Subcutaneous abdominal adipose tissue (tissue), 5 donors: ENCODE measurements at regions not wholly inside any gene's neighbourhood (a gene's known extent, or its start where the extent isn't known, plus 50 kb on each side); places are given as distances from the start of the nearest gene placed in this dataset.

ENCODE experiments used
- H3K27ac ChIP-seq: one replicate; pipeline ENCODE4 v1.7.0; 2013; ENCODE audit warnings: low read depth, mild to moderate bottlenecking, inconsistent platforms, low read length, moderate library complexity
- H3K27me3 ChIP-seq, 5 donors: one replicate each; pipeline ENCODE4 v1.7.0; 2013; ENCODE audit warnings: low read length in 5 of 5, inconsistent platforms in 1 of 5; ENCODE audit not compliant: control insufficient read depth in 5 of 5, insufficient read depth in 4 of 5
- H3K36me3 ChIP-seq, 5 donors: one replicate each; pipeline ENCODE4 v1.7.0; 2013; ENCODE audit warnings: low read length in 5 of 5; ENCODE audit not compliant: control insufficient read depth in 5 of 5, insufficient read depth in 5 of 5
- H3K4me1 ChIP-seq, 5 donors: one replicate each; pipeline ENCODE4 v1.7.0; 2013; ENCODE audit warnings: low read length in 5 of 5, mild to moderate bottlenecking in 3 of 5, moderate library complexity in 1 of 5; ENCODE audit not compliant: control insufficient read depth in 5 of 5, insufficient read depth in 5 of 5
- H3K4me3 ChIP-seq, 5 donors: one replicate each; pipeline ENCODE4 v1.7.0; 2013; ENCODE audit warnings: low read length in 5 of 5, low read depth in 1 of 5
- H3K9ac ChIP-seq, 5 donors: one replicate each; pipeline ENCODE4 v1.7.0; 2013; ENCODE audit warnings: low read length in 5 of 5, mild to moderate bottlenecking in 4 of 5, moderate library complexity in 3 of 5
- H3K9me3 ChIP-seq, 5 donors: one replicate each; pipeline ENCODE4 v1.7.0; 2013; ENCODE audit warnings: low read length in 5 of 5; ENCODE audit not compliant: control insufficient read depth in 5 of 5
- donor health status: healthy.
- donor health status: healthy.
- donor health status: healthy.
- donor health status: healthy.
- donor health status: healthy.

DNA sequence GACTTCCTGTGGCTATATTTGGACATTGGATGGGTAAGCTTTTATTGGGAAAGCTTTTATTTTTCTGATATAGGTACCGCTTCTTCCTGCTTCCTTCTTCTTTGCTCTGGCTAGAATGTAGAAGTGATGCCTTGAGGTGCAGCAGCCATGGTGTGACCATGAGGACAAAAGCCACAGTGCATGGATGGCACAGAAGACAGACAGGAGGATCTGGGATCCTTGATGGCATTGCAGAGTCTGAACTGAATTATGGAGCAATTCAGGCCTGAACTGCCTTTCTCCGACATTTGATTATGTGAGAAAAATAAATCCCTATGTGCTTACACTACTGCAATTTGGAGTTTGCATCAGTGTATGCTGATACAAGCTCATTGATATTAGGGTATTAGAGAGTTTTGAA, 191.3 kb upstream of the CRY1 start:
- H3K36me3 ChIP-seq, result no peaks in the 10 kb centered on the region
- no peaks in the 10 kb centered on the region for H3K4me1 ChIP-seq
- no peak overlapping the region for H3K27ac ChIP-seq
- H3K9me3 ChIP-seq, result peaks cover 0 to 12% (median 8%) of the 10 kb centered on the region in 5 donors
- H3K9ac ChIP-seq, result no peak overlapping the region
- H3K27me3 ChIP-seq, result peaks cover 0 to 3% (median 0%) of the 10 kb centered on the region in 5 donors
- no peak overlapping the region for H3K4me3 ChIP-seq

DNA sequence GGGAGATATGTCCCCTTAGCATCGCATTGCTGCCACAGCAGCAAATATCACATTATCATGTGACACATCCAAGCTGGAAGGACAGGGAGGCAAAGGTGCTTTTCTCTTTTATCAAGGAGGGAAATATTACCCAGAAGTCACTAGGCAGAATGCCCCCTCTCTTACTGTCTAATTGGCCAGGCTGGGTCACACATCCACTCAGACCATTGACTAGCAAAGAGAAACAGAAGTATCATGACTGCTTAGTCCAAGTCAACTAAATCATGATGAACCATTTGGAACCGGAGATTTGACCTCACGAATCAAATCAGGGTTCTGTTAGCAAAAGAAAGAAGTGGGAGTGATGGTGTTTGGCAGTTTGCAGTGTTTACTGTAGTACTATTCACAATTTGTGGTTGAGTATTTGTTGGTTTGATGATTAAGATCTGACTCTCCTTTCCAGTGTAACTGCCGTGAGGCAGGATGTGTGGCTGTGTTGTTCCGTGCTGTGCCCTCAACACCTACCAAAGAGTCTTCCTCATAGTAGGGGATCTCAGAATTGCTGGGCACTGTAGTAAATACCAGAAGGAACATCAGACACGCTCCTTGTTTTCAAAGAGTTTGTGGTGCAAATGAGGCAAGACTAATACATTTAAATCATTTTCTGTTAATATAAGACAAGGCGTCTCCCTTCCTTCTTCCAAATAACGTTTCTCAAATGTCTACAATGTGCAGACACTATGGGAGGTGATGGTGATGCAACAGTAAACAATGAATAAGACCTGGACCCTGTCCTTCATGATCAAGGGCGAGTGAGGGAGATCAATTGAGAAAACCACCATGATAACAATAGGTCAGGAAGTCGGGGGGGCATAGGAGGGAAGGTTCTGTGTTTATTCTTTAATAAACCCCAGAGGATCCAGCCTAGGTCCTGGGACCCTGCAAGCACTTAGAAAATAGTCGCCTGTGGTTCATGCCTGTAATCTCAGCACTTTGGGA, 194.4 kb upstream of the CRY1 start:
- Histone ChIP-seq H3K4me1 (no peaks in the 10 kb centered on the region), H3K9ac (no peak overlapping the region), H3K36me3 (no peaks in the 10 kb centered on the region), H3K27me3 (peaks cover 0 to 3% (median 0%) of the 10 kb centered on the region in 5 donors), H3K27ac (no peak overlapping the region), H3K9me3 (peaks cover 0 to 11% (median 7%) of the 10 kb centered on the region in 5 donors), H3K4me3 (no peak overlapping the region)

DNA sequence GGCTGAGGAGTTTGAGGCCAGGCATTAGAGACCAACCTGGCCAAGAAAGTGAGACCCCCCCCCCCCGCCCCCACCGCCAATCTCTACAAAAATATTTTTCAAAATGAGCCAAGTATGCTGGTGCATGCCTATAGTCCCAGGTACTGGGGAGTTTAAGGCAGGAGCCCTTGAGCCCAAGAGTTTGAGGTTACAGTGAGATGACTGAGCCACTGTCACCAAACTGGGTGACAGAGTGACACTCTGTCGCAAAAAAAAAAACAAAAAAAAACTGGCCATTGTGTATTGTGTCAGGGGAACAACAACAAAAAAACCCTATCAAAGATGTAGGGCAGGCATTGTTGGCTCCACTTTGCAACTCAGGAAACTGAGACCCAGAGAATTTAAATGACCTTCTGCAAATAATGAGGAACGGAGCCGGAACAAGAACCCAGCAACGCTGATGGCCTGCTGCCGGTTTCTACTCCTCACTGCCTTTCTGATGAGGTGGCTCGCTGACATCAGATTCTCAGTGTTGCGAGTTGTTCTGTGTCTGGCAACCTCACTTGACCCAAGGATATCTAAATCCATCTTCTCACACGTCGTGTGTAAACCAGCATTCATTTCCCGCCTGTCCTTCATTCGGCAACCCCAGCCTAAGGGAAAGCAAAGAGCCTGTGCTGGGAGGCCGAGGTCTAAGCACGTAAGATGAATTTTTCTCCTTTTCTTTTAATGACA, 195.2 kb upstream of the CRY1 start:
- H3K9me3 ChIP-seq, result peaks cover 0 to 11% (median 7%) of the 10 kb centered on the region in 5 donors
- H3K9ac ChIP-seq, result no peak overlapping the region
- H3K36me3 ChIP-seq, result no peaks in the 10 kb centered on the region
- H3K4me3 ChIP-seq, result no peak overlapping the region
- H3K4me1 ChIP-seq, result no peaks in the 10 kb centered on the region
- H3K27me3 ChIP-seq, result peaks cover 0 to 3% (median 0%) of the 10 kb centered on the region in 5 donors
- H3K27ac ChIP-seq, result no peak overlapping the region

DNA sequence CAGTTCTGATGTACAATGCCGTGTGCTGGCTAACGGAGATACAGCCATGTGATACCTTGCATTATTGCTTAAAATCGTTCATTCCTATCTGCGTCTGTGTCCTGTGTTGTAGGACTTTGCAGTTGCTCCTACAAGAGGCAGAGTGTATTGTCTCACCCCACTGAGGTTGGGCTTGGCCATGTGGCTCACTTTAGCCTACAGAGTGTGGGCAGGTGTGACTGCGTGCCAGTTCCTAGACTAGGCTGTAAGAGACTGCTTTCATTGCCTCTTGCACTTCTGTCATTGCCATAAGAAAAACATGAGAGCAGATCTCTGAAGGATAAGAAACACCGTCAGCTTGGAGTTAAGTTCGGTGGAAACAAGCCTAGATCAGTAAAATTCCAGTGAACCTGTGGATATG, 197.7 kb upstream of the CRY1 start:
- Histone ChIP-seq H3K9me3 (no peaks in the 10 kb centered on the region), H3K4me1 (no peaks in the 10 kb centered on the region), H3K27me3 (peaks cover 0 to 3% (median 0%) of the 10 kb centered on the region in 5 donors), H3K9ac (no peak overlapping the region), H3K27ac (no peak overlapping the region), H3K4me3 (no peak overlapping the region), H3K36me3 (no peaks in the 10 kb centered on the region)

DNA sequence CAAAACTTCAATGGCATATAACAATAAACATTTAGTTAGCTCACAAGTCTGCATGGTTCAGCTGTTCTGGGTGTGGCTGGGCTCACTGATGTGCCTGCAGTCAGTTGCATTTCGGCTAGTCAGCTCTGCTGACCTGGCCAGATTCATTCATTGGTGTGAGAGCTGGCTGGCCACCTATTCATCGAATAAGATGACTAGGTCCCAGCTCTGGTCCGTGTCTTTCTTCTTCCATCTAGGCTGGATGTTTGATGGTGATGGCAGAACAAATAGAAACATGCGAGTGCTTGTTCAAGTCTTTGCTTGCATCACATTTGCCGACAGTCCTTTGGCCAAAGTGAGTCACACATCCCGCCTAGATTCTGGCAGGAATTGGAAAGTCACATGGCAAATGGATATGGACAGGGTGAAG, 203.3 kb upstream of the CRY1 start:
- no peaks in the 10 kb centered on the region for H3K36me3 ChIP-seq
- H3K27ac ChIP-seq, result no peak overlapping the region
- H3K9ac ChIP-seq, result no peak overlapping the region
- no peak overlapping the region for H3K4me3 ChIP-seq
- H3K4me1 ChIP-seq, result no peaks in the 10 kb centered on the region
- H3K9me3 ChIP-seq, result no peaks in the 10 kb centered on the region
- H3K27me3 ChIP-seq, result peaks cover 0 to 4% (median 0%) of the 10 kb centered on the region in 5 donors

DNA sequence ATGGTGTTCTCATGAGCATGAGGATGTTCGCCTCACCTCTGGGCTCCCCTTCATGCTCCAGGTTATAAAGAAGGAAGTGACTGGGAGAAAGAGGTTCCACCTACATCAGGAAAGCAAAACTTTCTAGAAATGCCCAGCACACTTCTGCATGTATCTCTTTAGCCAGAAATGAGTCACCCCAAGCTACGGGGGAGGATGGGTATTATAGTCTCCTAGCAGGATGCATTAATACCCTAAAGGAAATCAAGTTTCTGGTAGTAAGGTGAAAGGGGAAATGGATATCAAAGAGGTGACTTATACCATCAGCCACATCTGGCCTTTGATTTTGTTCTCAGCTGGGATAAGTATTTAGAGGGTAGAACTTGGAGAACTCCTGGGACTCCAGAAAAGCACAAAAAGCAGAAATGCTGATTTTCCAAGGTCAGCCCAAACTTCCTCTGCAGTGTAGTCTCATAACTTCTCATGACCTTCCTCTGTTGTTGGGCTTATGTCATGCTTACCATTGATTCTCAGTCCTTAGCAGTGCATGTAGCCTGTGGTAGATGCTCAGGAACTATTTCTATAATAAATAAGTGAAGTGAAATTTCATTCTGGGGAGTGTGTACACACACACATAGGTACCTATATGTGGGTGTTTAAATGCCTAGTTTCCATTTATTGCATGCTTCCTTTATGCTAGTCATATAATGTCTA, 209.4 kb upstream of the CRY1 start:
- H3K9ac ChIP-seq, result no peak overlapping the region
- H3K27me3 ChIP-seq, result peaks cover 0 to 3% (median 0%) of the 10 kb centered on the region in 5 donors
- H3K36me3 ChIP-seq, result no peaks in the 10 kb centered on the region
- H3K4me3 ChIP-seq, result no peak overlapping the region
- no peaks in the 10 kb centered on the region for H3K4me1 ChIP-seq
- no peaks in the 10 kb centered on the region for H3K9me3 ChIP-seq
- H3K27ac ChIP-seq, result no peak overlapping the region

DNA sequence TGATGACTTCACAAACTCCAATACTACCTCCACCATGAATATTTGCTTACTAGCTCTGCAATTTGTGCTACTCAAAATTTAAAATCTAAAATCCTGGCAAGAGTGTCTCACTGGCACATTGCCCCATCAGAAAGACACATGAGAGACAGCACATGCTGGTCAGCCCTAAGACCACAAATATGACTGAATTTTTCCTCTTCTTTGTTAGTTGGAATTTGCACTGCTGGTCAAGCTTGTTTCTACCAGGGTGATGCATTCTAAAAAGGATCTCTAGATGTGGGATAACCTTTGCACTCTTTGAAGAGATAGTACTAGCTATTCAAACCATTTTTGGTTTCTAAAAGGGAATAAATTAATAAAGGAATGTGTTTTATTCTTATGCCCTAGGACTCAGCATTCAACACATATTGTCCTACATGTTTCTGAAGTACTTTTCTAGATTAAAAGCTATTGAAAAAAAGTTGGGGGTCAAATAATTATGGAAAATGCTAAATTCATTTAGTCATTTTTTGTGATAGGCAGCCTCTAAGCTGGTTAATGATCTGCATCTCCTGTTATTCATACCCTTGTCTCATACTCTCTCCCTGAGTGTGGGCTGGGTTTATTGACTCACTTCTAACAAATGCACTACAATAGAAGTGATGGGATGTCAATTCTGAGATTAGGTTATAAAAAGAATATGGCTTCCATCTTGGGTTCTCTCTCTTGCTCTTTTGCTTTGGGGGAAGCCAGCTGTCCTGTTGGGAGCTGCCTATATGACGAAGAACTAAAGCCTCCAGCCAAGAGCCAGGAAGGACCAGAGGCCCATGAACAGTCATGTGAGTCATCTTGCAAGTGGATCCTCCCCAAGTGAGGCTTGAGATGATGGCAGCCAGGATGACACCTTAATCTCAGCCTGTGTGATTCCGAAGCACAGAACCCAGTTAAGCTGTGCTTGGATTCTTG, 211.5 kb upstream of the CRY1 start:
- no peaks in the 10 kb centered on the region for H3K36me3 ChIP-seq
- peaks cover 0 to 13% (median 8%) of the 10 kb centered on the region in 5 donors for H3K27me3 ChIP-seq
- H3K9ac ChIP-seq, result no peak overlapping the region
- H3K4me1 ChIP-seq, result no peaks in the 10 kb centered on the region
- H3K27ac ChIP-seq, result no peak overlapping the region
- no peak overlapping the region for H3K4me3 ChIP-seq
- peaks cover 0 to 7% (median 4%) of the 10 kb centered on the region in 5 donors for H3K9me3 ChIP-seq

DNA sequence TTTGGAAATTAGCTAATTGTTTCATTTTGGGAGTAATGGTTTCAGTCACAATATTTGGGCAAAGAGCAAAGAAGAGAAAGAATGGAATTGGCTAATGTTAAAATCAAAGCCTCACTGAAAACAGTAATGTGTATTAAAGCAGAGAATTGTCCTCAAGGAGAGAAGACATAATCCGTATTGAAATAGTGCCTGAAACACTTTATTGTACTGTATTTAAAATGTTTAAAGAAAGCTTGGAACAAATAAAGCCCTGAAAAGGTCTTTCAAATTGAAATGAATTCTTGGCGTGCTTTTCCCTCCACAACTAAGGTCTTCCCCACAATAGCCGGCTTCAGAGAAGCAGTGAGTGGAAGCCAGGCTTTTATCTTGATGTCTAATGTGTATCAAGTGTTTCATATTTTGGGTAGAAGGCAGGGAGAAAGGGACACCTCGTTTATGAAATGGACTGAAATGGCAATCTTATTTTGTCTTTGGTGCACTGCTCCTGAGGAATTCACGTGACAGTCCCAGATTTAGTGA, 212.9 kb upstream of the CRY1 start:
- H3K27me3 ChIP-seq, result peaks cover 0 to 14% (median 13%) of the 10 kb centered on the region in 5 donors

DNA sequence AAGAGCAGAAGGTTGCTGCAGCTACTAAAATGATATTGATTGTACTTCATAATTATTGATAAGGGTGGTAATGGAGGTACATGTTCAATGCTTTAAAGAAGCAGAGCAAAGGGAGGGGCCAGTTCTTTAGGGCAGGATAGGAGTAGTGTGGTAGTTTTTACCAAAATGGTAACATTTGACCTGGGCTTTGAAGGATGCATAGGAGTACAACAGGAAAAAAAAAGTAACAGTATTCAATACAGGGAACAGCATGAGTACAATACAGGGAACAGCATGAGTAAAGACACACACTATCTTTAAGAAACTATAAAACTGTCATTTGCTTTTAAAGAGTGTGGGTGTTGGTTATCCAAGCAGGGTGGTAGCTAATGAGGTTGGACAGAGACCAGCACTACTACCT, 215.0 kb upstream of the CRY1 start:
- H3K36me3 ChIP-seq, result no peaks in the 10 kb centered on the region
- H3K4me1 ChIP-seq, result no peaks in the 10 kb centered on the region
- no peak overlapping the region for H3K27ac ChIP-seq
- no peak overlapping the region for H3K4me3 ChIP-seq
- H3K9ac ChIP-seq, result no peak overlapping the region
- H3K9me3 ChIP-seq, result peaks cover 0 to 7% (median 4%) of the 10 kb centered on the region in 5 donors
- H3K27me3 ChIP-seq, result peaks cover 0 to 14% (median 13%) of the 10 kb centered on the region in 5 donors

More for the DNA sequence above, 212.9 kb upstream of the CRY1 start:
- no peak overlapping the region for H3K4me3 ChIP-seq
- no peak overlapping the region for H3K9ac ChIP-seq
- H3K36me3 ChIP-seq, result no peaks in the 10 kb centered on the region
- no peak overlapping the region for H3K27ac ChIP-seq
- H3K4me1 ChIP-seq, result no peaks in the 10 kb centered on the region
- H3K9me3 ChIP-seq, result peaks cover 0 to 7% (median 4%) of the 10 kb centered on the region in 5 donors
